GM20000 (cell line): ENCODE measurements at regions not wholly inside any gene's neighbourhood (a gene's known extent, or its start where the extent isn't known, plus 50 kb on each side); places are given as distances from the start of the nearest gene placed in this dataset.
"Not testable (repeated sequence)": the region's sequence is repeated elsewhere in the genome, so short reads cannot be mapped to it uniquely, and the experiment has no call there.

Experiments
- DNase-seq: peaks from one replicate; pipeline ENCODE4 v3.0.0; 2012; ENCODE audit warnings: low spot score
- TF ChIP-seq, protein P1 (sequence below): IDR thresholded peaks from 2 replicates; pipeline ENCODE4 v1.5.1; 2012; ENCODE audit warnings: mild to moderate bottlenecking, control low read depth; ENCODE audit errors: extremely low read depth, missing control alignments

DNA sequence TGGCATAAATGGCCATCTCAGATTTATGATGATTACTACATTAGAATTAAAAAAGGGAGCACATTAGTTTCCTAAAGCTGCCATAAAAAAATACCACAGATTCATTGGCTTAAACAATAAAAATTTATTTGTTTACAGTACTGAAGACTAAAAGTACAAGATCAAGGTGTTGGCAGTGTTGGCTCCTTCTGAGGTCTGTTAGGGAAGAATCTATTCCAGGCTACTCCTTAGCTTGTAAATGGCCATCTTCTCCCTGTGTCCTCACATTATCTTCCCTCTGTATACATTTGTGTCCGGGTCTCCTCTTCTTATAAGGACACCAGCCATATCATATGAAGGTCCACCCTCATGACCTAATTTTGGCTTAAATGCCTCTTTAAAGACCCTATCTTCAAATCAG lies 341.0 kb downstream of the SLC7A11 start:
- TF ChIP-seq, protein P1, sequence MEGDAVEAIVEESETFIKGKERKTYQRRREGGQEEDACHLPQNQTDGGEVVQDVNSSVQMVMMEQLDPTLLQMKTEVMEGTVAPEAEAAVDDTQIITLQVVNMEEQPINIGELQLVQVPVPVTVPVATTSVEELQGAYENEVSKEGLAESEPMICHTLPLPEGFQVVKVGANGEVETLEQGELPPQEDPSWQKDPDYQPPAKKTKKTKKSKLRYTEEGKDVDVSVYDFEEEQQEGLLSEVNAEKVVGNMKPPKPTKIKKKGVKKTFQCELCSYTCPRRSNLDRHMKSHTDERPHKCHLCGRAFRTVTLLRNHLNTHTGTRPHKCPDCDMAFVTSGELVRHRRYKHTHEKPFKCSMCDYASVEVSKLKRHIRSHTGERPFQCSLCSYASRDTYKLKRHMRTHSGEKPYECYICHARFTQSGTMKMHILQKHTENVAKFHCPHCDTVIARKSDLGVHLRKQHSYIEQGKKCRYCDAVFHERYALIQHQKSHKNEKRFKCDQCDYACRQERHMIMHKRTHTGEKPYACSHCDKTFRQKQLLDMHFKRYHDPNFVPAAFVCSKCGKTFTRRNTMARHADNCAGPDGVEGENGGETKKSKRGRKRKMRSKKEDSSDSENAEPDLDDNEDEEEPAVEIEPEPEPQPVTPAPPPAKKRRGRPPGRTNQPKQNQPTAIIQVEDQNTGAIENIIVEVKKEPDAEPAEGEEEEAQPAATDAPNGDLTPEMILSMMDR, result no peak
- no peak for DNase-seq

DNA sequence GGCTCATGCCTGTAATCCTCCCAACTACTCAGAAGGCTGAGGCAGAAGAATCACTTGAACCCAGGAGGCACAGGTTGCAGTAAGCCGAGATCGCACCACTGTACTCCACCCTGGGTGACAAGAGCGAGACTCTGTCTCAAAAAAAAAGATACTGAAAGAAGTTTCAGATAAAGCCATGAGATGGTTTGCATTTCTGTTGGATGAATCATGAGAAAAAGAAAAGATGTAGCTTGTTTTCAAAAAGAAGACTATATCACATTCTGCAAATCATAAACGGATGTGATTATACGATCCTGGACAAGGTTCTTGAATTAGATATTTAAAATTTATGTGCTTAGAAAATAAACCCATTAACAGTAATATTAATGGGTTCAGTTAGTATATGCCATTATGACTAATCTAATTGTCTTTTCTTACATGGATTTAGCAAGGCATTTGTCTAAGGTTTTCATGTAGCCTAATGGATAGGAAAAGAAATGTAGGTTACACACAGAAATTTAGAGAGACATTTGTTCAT lies 345.9 kb downstream of the SLC7A11 start:
- DNase-seq, result no peak
- TF ChIP-seq, protein P1, result no peak

DNA sequence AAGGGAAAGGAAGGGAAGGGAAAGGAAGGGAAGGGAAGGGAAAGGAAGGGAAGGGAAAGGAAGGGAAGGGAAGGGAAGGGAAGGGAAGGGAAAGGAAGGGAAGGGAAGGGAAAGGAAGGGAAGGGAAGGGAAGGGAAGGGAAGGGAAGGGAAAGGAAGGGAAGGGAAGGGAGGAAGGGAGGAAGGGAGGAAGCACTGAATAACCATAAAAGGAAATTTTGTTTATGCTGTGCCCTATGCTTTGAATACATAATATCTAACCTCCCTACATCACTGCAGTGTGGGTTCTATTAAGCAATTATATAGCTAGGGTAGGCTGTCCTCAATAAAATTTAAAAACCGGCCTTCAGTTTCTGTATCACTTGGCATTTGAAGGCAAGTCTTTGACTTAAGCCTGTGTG lies 346.6 kb downstream of the SLC7A11 start:
- DNase-seq, result not testable (repeated sequence)

DNA sequence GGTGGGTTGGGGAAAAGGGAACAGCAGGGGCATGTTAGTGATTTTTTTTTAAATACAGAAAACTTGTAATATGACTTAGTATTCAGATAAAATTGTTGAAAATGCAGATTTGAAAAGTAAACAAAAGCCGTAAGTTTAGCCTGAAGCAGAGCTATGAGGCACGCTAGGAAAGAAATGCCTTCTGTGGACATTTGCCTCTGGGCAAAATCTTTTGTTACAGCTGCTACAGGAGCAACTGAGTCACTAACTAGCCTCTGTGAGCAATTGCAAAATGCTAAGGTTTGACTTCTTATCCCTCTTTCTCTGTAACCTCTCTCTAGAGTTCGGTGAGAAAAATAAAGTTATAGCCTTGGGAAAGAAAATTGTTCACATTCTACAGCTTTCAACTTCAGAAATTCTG lies 350.0 kb downstream of the SLC7A11 start:
- TF ChIP-seq, protein P1, result no peak
- DNase-seq, result no peak

GRCh38 chr4:137890812-137891211 lies 351.3 kb downstream of the SLC7A11 start:
- DNase-seq, result no peak
- TF ChIP-seq, protein P1, result no peak

GRCh38 chr4:137881641-137882040 lies 349.3 kb upstream of the PCDH18 start:
- no peak for DNase-seq

DNA sequence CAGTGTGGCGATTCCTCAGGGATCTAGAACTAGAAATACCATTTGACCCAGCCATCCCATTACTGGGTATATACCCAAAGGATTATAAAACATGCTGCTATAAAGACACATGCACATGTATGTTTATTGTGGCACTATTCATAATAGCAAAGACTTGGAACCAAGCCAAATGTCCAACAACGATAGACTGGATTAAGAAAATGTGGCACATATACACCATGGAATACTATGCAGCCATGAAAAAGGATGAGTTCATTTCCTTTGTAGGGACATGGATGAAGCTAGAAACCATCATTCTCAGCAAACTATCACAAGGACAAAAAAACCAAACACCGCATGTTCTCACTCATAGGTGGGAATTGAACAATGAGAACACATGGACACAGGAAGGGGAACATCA lies 335.8 kb upstream of the PCDH18 start:
- DNase-seq, result not testable (repeated sequence)

More at GRCh38 chr4:137881641-137882040, 349.3 kb upstream of the PCDH18 start:
- TF ChIP-seq, protein P1, result no peak

- DNase-seq, result no peak
- TF ChIP-seq, protein P1, result no peak
These were observed 334.4 kb upstream of the PCDH18 start for GRCh38 chr4:137866671-137867070.
